Retinal pigment epithelial cell (primary cell): ENCODE measurements at regions not wholly inside any gene's neighbourhood (a gene's known extent, or its start where the extent isn't known, plus 50 kb on each side); places are given as distances from the start of the nearest gene placed in this dataset.

Experiments
- DNase-seq: peaks from one replicate; pipeline ENCODE4 v3.0.0-alpha.2; 2010; ENCODE audit warnings: low read depth
- H3K4me3 ChIP-seq: 2 replicates; pipeline ENCODE4 v1.5.1; 2011; ENCODE audit warnings: mild to moderate bottlenecking, low read length, control low read depth, moderate library complexity
- TF ChIP-seq, protein P1 (sequence below): conservative IDR thresholded peaks from 2 replicates; pipeline ENCODE4 v1.5.1; 2011; ENCODE audit warnings: low read depth, low read length, control low read depth, inconsistent platforms

DNA sequence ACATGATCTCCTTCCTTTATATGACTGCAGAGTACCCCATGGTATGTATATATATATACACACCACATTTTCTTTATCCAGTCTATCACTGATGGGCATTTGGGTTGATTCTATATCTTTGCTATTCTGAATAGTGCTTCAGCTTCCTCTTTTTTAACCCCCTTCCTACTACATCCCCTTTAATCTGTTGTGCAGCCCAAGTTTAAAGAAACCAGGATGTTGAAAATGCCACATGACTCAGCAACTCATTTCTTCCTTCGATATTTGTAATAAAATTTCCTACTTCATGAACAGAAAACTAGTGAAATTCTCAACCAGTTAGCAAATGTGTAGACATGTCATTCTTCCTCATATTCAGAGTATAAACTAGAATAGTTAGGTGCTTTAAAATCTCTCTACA is 1245.7 kb upstream of the SORCS1 start:
- DNase-seq, result no peak
- no peak overlapping the region for H3K4me3 ChIP-seq
- TF ChIP-seq, protein P1, sequence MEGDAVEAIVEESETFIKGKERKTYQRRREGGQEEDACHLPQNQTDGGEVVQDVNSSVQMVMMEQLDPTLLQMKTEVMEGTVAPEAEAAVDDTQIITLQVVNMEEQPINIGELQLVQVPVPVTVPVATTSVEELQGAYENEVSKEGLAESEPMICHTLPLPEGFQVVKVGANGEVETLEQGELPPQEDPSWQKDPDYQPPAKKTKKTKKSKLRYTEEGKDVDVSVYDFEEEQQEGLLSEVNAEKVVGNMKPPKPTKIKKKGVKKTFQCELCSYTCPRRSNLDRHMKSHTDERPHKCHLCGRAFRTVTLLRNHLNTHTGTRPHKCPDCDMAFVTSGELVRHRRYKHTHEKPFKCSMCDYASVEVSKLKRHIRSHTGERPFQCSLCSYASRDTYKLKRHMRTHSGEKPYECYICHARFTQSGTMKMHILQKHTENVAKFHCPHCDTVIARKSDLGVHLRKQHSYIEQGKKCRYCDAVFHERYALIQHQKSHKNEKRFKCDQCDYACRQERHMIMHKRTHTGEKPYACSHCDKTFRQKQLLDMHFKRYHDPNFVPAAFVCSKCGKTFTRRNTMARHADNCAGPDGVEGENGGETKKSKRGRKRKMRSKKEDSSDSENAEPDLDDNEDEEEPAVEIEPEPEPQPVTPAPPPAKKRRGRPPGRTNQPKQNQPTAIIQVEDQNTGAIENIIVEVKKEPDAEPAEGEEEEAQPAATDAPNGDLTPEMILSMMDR, result no peak

DNA sequence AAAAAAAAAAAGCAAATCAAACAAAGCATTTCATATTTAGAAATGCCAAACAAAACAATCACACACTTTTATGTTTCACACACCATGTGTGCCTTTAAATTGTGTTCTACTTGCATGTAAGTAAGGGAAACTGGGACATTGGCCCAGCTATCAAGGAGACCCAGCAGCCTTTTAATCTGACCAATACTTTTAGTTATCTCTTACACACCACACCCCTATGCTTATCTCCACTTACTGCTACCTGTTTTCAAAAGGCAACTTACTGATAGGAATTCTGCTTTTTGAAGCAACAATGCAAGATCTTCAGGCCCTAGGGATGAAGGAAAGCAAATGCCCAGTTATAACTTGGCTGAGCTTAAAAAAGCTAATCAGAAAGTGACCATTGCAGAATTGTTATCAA is 1244.8 kb upstream of the SORCS1 start:
- DNase-seq, result no peak
- TF ChIP-seq, protein P1, result no peak
- no peak overlapping the region for H3K4me3 ChIP-seq

DNA sequence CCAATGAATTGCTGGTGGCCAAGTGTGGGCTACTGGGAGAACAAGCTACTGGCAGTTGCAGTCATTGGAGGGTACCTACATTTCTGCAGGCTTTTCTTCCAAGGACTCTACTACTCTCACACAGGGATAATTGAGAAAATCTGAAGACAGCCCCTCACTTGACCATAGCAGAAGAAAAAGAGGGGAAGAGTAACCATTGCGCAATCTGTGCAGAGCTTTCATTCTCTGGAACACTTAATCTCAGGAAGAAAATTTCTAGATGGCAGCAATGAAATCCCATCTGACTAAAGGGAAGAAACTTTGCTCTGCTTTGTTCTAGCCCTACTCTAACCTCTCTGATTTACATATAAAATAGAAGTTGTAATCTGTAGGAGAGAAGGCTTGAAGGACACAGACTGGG is 1239.6 kb upstream of the SORCS1 start:
- TF ChIP-seq, protein P1, result no peak
- DNase-seq, result no peak
- no peak overlapping the region for H3K4me3 ChIP-seq

DNA sequence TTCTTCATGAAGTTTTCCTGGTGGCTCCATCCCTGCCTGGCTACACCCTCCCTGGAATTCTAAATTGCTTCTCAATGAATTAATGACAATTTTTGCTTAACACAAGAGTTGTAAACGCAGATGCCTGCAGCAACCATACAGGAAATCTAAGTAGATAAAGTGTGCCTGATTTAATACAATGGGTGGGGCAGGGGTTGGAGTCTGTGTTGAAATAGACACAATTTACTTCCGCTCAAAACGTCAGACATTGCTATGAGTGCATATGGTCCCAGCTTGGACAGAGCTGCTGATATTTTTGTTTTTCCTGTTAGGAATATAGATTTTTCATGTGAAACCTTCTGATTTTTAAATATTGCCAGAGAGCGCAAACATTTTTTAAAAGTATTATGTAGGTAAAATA is 1235.0 kb upstream of the SORCS1 start:
- TF ChIP-seq, protein P1, result no peak
- DNase-seq, result no peak
- H3K4me3 ChIP-seq, result no peak overlapping the region

DNA sequence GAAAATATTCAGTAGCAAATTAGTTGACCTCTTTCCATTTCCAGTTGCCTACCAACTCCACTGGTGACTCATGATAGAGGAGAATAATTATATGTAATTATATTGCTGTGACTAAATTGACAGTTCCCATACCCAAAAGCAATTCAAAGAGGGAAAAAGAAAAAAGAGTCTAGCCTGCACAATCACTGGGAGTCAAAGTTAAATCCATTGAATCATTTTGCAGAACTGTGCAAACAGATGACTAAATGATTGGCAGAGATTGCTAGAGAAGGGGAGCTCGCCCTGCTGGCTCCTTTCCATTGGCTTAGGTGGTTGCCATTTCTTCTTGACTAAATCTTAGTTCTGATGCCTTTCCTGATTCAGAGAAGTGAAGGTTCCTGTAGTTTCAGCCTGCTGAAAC is 1228.6 kb upstream of the SORCS1 start:
- DNase-seq, result peak; percentile 54
- H3K4me3 ChIP-seq, result no peak overlapping the region
- TF ChIP-seq, protein P1, result no peak

DNA sequence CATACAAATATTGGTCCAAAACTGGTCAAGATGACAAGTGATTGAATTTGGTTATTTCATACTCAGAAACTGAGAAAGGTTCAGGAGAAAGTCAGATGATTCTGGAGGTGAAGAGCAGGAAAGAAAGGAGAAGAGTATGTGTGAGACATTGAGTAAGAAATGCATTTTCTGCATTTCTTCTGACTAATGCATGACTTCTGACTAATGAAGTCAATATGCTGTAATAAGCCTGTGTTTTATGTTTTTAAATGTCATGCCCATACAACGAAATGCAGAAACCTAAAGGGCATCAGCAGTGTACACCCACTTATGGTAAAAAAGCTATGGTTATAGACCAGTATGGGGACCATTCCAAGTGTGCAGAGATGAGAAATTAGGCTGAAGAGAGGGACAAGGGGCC is 1227.8 kb upstream of the SORCS1 start:
- TF ChIP-seq, protein P1, result no peak
- no peak overlapping the region for H3K4me3 ChIP-seq
- peak; percentile 26 for DNase-seq

DNA sequence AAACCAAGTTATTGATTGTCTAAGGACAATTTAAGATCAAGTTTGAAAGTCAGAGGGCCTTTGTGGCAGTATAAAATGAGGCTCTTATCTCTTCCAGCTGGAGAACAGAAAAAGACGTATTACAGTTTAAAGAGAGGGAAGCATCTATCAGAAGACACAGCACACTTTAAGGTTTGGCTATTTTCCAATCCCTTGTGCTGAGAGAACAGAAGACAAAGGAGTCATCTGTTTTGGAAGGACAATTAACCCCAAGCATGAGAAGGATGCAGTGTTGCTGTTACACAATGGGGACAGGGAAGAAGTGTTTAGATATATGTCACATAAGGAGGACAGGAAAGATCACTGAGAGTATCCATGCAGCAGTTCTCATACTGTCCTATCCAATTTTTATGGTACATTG is 1224.2 kb upstream of the SORCS1 start:
- no peak overlapping the region for H3K4me3 ChIP-seq
- no peak for DNase-seq

More for the DNA sequence above, 1224.2 kb upstream of the SORCS1 start:
- TF ChIP-seq, protein P1, result no peak
